Astrocyte of the cerebellum (primary cell): ENCODE measurements at regions not wholly inside any gene's neighbourhood (a gene's known extent, or its start where the extent isn't known, plus 50 kb on each side); places are given as distances from the start of the nearest gene placed in this dataset.
"Not testable (repeated sequence)": the region's sequence is repeated elsewhere in the genome, so short reads cannot be mapped to it uniquely, and the experiment has no call there.

Source experiments
- DNase-seq: peaks from one replicate; pipeline ENCODE4 v3.0.0-alpha.2; 2011; ENCODE audit warnings: low read depth
- H3K4me3 ChIP-seq: 2 replicates; pipeline ENCODE4 v1.5.1; 2011; ENCODE audit warnings: mild to moderate bottlenecking, low read depth, low read length, moderate library complexity
- CTCF ChIP-seq: IDR thresholded peaks from 2 replicates; pipeline ENCODE4 v1.5.1; 2012; ENCODE audit warnings: low read length, low read depth, moderate library complexity, mild to moderate bottlenecking; ENCODE audit errors: missing control alignments
- in situ Hi-C: cut with HindIII; loops from 2 replicates; pipeline ENCODE4 v1.10.0; 2017; ENCODE audit warnings: low sequenced_read_pairs

GRCh38 chr11:96567176-96567575, 177.4 kb downstream of the JRKL start:
- no peak overlapping the region for H3K4me3 ChIP-seq
- TF ChIP-seq CTCF, result no peak
- DNase-seq, result no peak
- in situ Hi-C loops, result no loop called here

GRCh38 chr11:96567667-96568066, 177.9 kb downstream of the JRKL start:
- DNase-seq, result no peak
- in situ Hi-C loops, result no loop called here
- no peak for TF ChIP-seq CTCF
- H3K4me3 ChIP-seq, result no peak overlapping the region

- in situ Hi-C loops, result no loop called here
- no peak for TF ChIP-seq CTCF
- DNase-seq, result no peak
- no peak overlapping the region for H3K4me3 ChIP-seq
Observed at GRCh38 chr11:96576383-96576782, 186.6 kb downstream of the JRKL start.

- no peak for DNase-seq
- in situ Hi-C loops, result no loop called here
- TF ChIP-seq CTCF, result no peak
- H3K4me3 ChIP-seq, result no peak overlapping the region
Observed at GRCh38 chr11:96578379-96578778, 188.6 kb downstream of the JRKL start.

- H3K4me3 ChIP-seq, result no peak overlapping the region
- DNase-seq, result no peak
- TF ChIP-seq CTCF, result no peak
- in situ Hi-C loops, result no loop called here
Observed at GRCh38 chr11:96579656-96580055, 189.8 kb downstream of the JRKL start.

GRCh38 chr11:96580476-96581040, 190.7 kb downstream of the JRKL start:
- DNase-seq, result no peak
- H3K4me3 ChIP-seq, result no peak overlapping the region
- TF ChIP-seq CTCF, result no peak
- in situ Hi-C loops, result no loop called here

- in situ Hi-C loops, H3K4me3 ChIP-seq, DNase-seq: not testable (repeated sequence)
Observed at GRCh38 chr11:96585944-96586880, 196.4 kb downstream of the JRKL start.

GRCh38 chr11:96588793-96589192, 199.0 kb downstream of the JRKL start:
- DNase-seq, H3K4me3 ChIP-seq, in situ Hi-C loops: not testable (repeated sequence)
